K562 (cell line): ENCODE measurements at regions not wholly inside any gene's neighbourhood (a gene's known extent, or its start where the extent isn't known, plus 50 kb on each side); places are given as distances from the start of the nearest gene placed in this dataset.

Experiments used
- FOXA1 ChIP-seq: fragments of 450-650 bp; IDR thresholded peaks from 2 replicates; pipeline ENCODE4 v1.6.1; 2016; ENCODE audit warnings: mild to moderate bottlenecking, borderline replicate concordance
- HBP1 ChIP-seq: fragments of 450-650 bp; formaldehyde crosslinking; IDR thresholded peaks from 2 replicates; pipeline ENCODE4 v1.4.0; 2022; ENCODE audit warnings: missing genetic modification characterization
- KAT2B ChIP-seq: IDR thresholded peaks from one replicate; pipeline ENCODE4 v1.6.1; 2012; ENCODE audit warnings: low read depth, mild to moderate bottlenecking, control low read depth, inconsistent platforms, low read length, moderate library complexity
- POLR2A ChIP-seq: fragments of 450-650 bp; conservative IDR thresholded peaks from 2 replicates; pipeline ENCODE4 v1.6.1; 2016
- POLR2AphosphoS5 ChIP-seq: IDR thresholded peaks from 2 replicates; pipeline ENCODE4 v1.6.1; 2011; ENCODE audit warnings: mild to moderate bottlenecking, low read depth, low read length, moderate library complexity; ENCODE audit not compliant: control insufficient read depth, insufficient read depth
- ZKSCAN8 ChIP-seq: fragments of 200-800 bp; sonication (Bioruptor generic); IDR thresholded peaks from 2 replicates; pipeline ENCODE4 v1.6.1; 2016; ENCODE audit warnings: missing genetic modification characterization, missing compliant biosample characterization
- ZNF584 ChIP-seq: fragments of 200-800 bp; sonication (Bioruptor generic); IDR thresholded peaks from 2 replicates; pipeline ENCODE4 v1.6.1; 2016; ENCODE audit warnings: low read depth, mild to moderate bottlenecking, missing genetic modification characterization, missing compliant biosample characterization
- TF ChIP-seq, protein P1 (sequence below): fragments of 250-450 bp; sonication (Bioruptor Pico); IDR thresholded peaks from 2 replicates; pipeline ENCODE4 v1.6.1; 2021; ENCODE audit warnings: mild to moderate bottlenecking

DNA sequence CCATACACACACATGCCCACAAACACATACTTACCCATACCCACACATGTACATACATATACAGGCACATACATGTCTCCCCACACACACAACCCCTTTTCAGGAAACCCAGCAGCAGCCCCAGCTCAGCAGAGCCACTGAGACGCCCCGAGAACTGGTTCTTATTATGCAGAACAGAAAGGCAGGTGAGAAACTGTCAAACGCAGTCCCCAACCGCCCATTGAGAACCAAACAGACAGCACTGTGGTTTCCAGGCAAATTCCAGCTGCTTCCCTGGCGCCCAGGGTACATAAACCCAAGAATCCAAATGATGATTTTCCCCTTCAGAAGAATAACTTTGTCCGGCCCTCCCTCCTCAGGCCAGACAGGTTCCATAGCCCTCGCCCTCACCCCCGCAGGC, 366.6 kb upstream of the ZMIZ1 start:
- TF ChIP-seq ZKSCAN8: no peak
- TF ChIP-seq POLR2A: no peak
- TF ChIP-seq HBP1 (CRISPR knock-in tag): no peak
- no peak for TF ChIP-seq KAT2B
- TF ChIP-seq, protein P1, sequence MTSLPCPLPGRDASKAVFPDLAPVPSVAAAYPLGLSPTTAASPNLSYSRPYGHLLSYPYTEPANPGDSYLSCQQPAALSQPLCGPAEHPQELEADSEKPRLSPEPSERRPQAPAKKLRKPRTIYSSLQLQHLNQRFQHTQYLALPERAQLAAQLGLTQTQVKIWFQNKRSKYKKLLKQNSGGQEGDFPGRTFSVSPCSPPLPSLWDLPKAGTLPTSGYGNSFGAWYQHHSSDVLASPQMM (CRISPR knock-in tag): no peak
- TF ChIP-seq FOXA1: no peak
- no peak for TF ChIP-seq ZNF584 (CRISPR knock-in tag)
- no peak for TF ChIP-seq POLR2AphosphoS5
